Prostate gland (tissue), 2 donors: ENCODE measurements at regions not wholly inside any gene's neighbourhood (a gene's known extent, or its start where the extent isn't known, plus 50 kb on each side); places are given as distances from the start of the nearest gene placed in this dataset.

ENCODE experiments used
- DNase-seq: peaks from one replicate; pipeline ENCODE4 v3.0.0-alpha.2; 2019; ENCODE audit warnings: low spot score
- H3K27ac ChIP-seq, 2 donors: fragments of 200-600 bp; sonication (generic); 2 replicates each; pipeline ENCODE4 v1.5.1; 2017 to 2019
- H3K27me3 ChIP-seq: fragments of 200-600 bp; sonication (generic); replicated peaks from 2 replicates; pipeline ENCODE4 v1.5.1; 2019; ENCODE audit not compliant: insufficient read depth
- H3K36me3 ChIP-seq, 2 donors: fragments of 200-600 bp; sonication (generic); 1 replicate in 1 of 2; 2 replicates in 1 of 2; pipeline versions ENCODE4 v1.5.1 to v1.8.1; 2017 to 2019
- H3K4me1 ChIP-seq: fragments of 200-600 bp; sonication (generic); replicated peaks from 2 replicates; pipeline ENCODE4 v1.5.1; 2019
- H3K4me3 ChIP-seq, 2 donors: fragments of 200-600 bp; sonication (generic); 2 replicates each; pipeline ENCODE4 v1.5.1; 2017 to 2019
- H3K9me3 ChIP-seq: fragments of 200-600 bp; sonication (generic); 2 replicates; pipeline ENCODE4 v1.5.1; 2017
- POLR2A ChIP-seq: fragments of 450-650 bp; IDR thresholded peaks from one replicate; pipeline ENCODE4 v1.6.1; 2016; ENCODE audit warnings: antibody characterized with exemption, mild to moderate bottlenecking
- POLR2AphosphoS5 ChIP-seq: sonication (generic); formaldehyde crosslinking; IDR thresholded peaks from one replicate; pipeline ENCODE4 v1.6.1; 2017; ENCODE audit warnings: antibody characterized with exemption
- WGBS: methylation state at CpG from one replicate; pipeline ENCODE4 v1.1.5; 2018; 5-methylcytosine and 5-hydroxymethylcytosine counted together
- intact Hi-C: fragments of 100-400 bp; cut with DNase I; formaldehyde crosslinking; loops from one replicate; pipeline ENCODE4 v1.14.2; 2022
- TF ChIP-seq, protein P1 (sequence below), 4 experiments: fragments of 200-600 bp in 2 of 4; fragments of 450-650 bp in 2 of 4; sonication (generic) in 2 of 4; IDR thresholded peaks; 1 replicate in 3 of 4; 2 replicates in 1 of 4; pipeline ENCODE4 v1.5.1; 2016 to 2019; ENCODE audit warnings: antibody characterized with exemption in 4 of 4, mild to moderate bottlenecking in 2 of 4, moderate library complexity in 2 of 4

DNA sequence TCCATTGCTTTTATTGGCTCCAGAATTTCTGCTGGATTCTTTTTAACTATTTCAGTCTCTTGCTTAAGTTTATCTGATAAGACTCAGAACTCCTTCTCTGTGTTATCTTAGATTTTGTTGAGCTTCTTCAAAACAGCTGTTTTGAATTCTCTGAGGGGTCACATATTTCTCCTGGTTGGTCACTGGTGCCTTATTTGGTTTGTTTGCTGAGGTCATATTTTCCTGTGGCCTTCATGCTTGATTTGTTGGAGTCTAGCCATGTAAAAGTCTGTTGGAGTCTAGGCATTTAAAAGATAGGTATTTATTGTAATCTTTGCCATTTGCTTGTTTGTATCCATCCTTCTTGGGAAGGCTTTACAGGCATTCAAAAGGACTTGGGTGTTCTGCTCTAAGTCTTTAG, 398.7 kb downstream of the DSEL start:
- Histone ChIP-seq H3K27ac (no peak overlapping the region), H3K27me3 (no peaks in the 10 kb centered on the region), H3K36me3 (no peaks in the 10 kb centered on the region), H3K4me1 (no peaks in the 10 kb centered on the region), H3K9me3 (no peaks in the 10 kb centered on the region), H3K4me3 (no peak overlapping the region)
- no peak for DNase-seq
- intact Hi-C loops, result no loop called here
- TF ChIP-seq, protein P1, sequence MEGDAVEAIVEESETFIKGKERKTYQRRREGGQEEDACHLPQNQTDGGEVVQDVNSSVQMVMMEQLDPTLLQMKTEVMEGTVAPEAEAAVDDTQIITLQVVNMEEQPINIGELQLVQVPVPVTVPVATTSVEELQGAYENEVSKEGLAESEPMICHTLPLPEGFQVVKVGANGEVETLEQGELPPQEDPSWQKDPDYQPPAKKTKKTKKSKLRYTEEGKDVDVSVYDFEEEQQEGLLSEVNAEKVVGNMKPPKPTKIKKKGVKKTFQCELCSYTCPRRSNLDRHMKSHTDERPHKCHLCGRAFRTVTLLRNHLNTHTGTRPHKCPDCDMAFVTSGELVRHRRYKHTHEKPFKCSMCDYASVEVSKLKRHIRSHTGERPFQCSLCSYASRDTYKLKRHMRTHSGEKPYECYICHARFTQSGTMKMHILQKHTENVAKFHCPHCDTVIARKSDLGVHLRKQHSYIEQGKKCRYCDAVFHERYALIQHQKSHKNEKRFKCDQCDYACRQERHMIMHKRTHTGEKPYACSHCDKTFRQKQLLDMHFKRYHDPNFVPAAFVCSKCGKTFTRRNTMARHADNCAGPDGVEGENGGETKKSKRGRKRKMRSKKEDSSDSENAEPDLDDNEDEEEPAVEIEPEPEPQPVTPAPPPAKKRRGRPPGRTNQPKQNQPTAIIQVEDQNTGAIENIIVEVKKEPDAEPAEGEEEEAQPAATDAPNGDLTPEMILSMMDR (IDR thresholded peaks at IDR 0.05), result no peak
- TF ChIP-seq POLR2AphosphoS5 (no peak), POLR2A (no peak)

DNA sequence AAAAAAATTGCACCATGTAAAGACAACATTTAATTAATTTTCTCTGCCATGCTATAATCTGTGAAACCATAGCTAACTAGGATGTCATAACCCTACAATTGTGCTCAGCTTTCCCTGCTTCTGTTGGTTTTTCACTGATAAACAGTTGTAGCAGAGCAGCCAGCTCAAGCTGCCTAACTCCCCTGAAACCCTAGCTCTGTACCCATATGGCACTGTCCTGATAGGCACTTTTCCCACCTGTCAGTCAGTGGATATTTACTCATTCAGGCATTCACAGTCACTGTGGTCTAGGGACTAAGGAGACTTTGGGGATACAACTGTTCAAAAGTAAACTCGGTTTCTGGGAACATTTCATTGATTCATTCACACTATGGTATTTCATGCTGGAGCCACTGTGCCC, 407.0 kb downstream of the DSEL start:
- Histone ChIP-seq H3K4me1 (no peaks in the 10 kb centered on the region), H3K27ac (no peak overlapping the region), H3K27me3 (no peaks in the 10 kb centered on the region), H3K9me3 (no peaks in the 10 kb centered on the region), H3K36me3 (no peaks in the 10 kb centered on the region), H3K4me3 (no peak overlapping the region)
- DNase-seq, result no peak
- TF ChIP-seq POLR2AphosphoS5 (no peak), POLR2A (no peak)
- TF ChIP-seq, protein P1 (IDR thresholded peaks at IDR 0.05), result no peak
- intact Hi-C loops, result no loop called here
- 88% methylated on average over 1 of the region's 1 CpG for WGBS

- Histone ChIP-seq H3K36me3 (no peaks in the 10 kb centered on the region), H3K9me3 (no peaks in the 10 kb centered on the region), H3K27me3 (no peaks in the 10 kb centered on the region), H3K4me3 (no peak overlapping the region), H3K4me1 (no peaks in the 10 kb centered on the region), H3K27ac (no peak overlapping the region)
- TF ChIP-seq, protein P1 (IDR thresholded peaks at IDR 0.05), result no peak
- TF ChIP-seq POLR2A (no peak), POLR2AphosphoS5 (no peak)
- intact Hi-C loops, result no loop called here
- no peak for DNase-seq
- WGBS, result 44% methylated on average over 3 of the region's 3 CpGs
These were observed 407.6 kb downstream of the DSEL start for GRCh38 chr18:67108894-67109293.

GRCh38 chr18:67104700-67105284, 411.7 kb downstream of the DSEL start:
- intact Hi-C loops, result no loop called here
- Histone ChIP-seq H3K27ac (no peak overlapping the region), H3K27me3 (no peaks in the 10 kb centered on the region), H3K4me1 (no peaks in the 10 kb centered on the region), H3K36me3 (no peaks in the 10 kb centered on the region), H3K9me3 (no peaks in the 10 kb centered on the region), H3K4me3 (no peak overlapping the region)
- WGBS, result 39% methylated on average over 7 of the region's 7 CpGs
- DNase-seq, result peak; percentile 58
- TF ChIP-seq POLR2AphosphoS5, result no peak
- TF ChIP-seq, protein P1 (IDR thresholded peaks at IDR 0.05), result peak in 3 of 4 experiments; percentile 14 to 60 (median 54)

- 79% methylated on average over 2 of the region's 2 CpGs for WGBS
- intact Hi-C loops, result no loop called here
These were observed 422.4 kb downstream of the DSEL start for GRCh38 chr18:67094123-67094522.

More at GRCh38 chr18:67094123-67094522, 422.4 kb downstream of the DSEL start:
- no peaks in the 10 kb centered on the region for H3K36me3 ChIP-seq
- no peaks in the 10 kb centered on the region for H3K27me3 ChIP-seq
- no peak for DNase-seq
- no peaks in the 10 kb centered on the region for H3K9me3 ChIP-seq
- no peaks in the 10 kb centered on the region for H3K4me1 ChIP-seq
- TF ChIP-seq POLR2AphosphoS5 (no peak), POLR2A (no peak)
- TF ChIP-seq, protein P1 (IDR thresholded peaks at IDR 0.05), result no peak
- H3K27ac ChIP-seq, result no peak overlapping the region
- H3K4me3 ChIP-seq, result no peak overlapping the region
